Right hindlimb (tissue), 1 donor: ENCODE measurements at regions not wholly inside any gene's neighbourhood (a gene's known extent, or its start where the extent isn't known, plus 50 kb on each side); places are given as distances from the start of the nearest gene placed in this dataset.
"Not testable (repeated sequence)": the region's sequence is repeated elsewhere in the genome, so short reads cannot be mapped to it uniquely, and the experiment has no call there.

Experiments
- DNase-seq: peaks from one replicate; pipeline ENCODE4 v3.0.0-alpha.2; 2018

GRCh38 chr19:28397306-28397705 lies 815.6 kb downstream of the UQCRFS1 start:
- no peak for DNase-seq

GRCh38 chr19:28396287-28396831 lies 816.6 kb downstream of the UQCRFS1 start:
- no peak for DNase-seq

- DNase-seq = no peak
These were observed 818.2 kb downstream of the UQCRFS1 start for GRCh38 chr19:28394725-28395124.

- DNase-seq = no peak
These were observed 819.2 kb downstream of the UQCRFS1 start for GRCh38 chr19:28393574-28394336.

- no peak for DNase-seq
These were observed 824.0 kb downstream of the UQCRFS1 start for GRCh38 chr19:28388988-28389387.

GRCh38 chr19:28387507-28387906 lies 825.4 kb downstream of the UQCRFS1 start:
- DNase-seq = no peak

- DNase-seq = no peak
These were observed 826.5 kb downstream of the UQCRFS1 start for GRCh38 chr19:28386470-28386869.

GRCh38 chr19:28386066-28386465 lies 826.9 kb downstream of the UQCRFS1 start:
- DNase-seq = no peak

GRCh38 chr19:28377077-28377476 lies 835.9 kb downstream of the UQCRFS1 start:
- no peak for DNase-seq

GRCh38 chr19:28374971-28375370 lies 838.0 kb downstream of the UQCRFS1 start:
- DNase-seq = no peak

GRCh38 chr19:28372576-28373247 lies 840.2 kb downstream of the UQCRFS1 start:
- no peak for DNase-seq

GRCh38 chr19:28367146-28367545 lies 845.8 kb downstream of the UQCRFS1 start:
- no peak for DNase-seq

- DNase-seq = no peak
These were observed 849.7 kb downstream of the UQCRFS1 start for GRCh38 chr19:28363254-28363653.

- DNase-seq = no peak
These were observed 853.2 kb downstream of the UQCRFS1 start for GRCh38 chr19:28359431-28360414.

- DNase-seq = no peak
These were observed 854.3 kb downstream of the UQCRFS1 start for GRCh38 chr19:28358633-28359032.

- no peak for DNase-seq
These were observed 861.2 kb downstream of the UQCRFS1 start for GRCh38 chr19:28351761-28352160.

- DNase-seq = not testable (repeated sequence)
These were observed 861.6 kb downstream of the UQCRFS1 start for GRCh38 chr19:28351321-28351720.

GRCh38 chr19:28350673-28351072 lies 862.3 kb downstream of the UQCRFS1 start:
- DNase-seq = no peak

- DNase-seq = no peak
These were observed 862.9 kb downstream of the UQCRFS1 start for GRCh38 chr19:28350037-28350436.

- DNase-seq = no peak
These were observed 863.3 kb downstream of the UQCRFS1 start for GRCh38 chr19:28349604-28350003.

- no peak for DNase-seq
These were observed 867.1 kb downstream of the UQCRFS1 start for GRCh38 chr19:28345811-28346210.

GRCh38 chr19:28341810-28342350 lies 871.1 kb downstream of the UQCRFS1 start:
- DNase-seq = no peak

- no peak for DNase-seq
These were observed 878.5 kb downstream of the UQCRFS1 start for GRCh38 chr19:28334419-28334818.
